Right lung (tissue), 2 donors: ENCODE measurements at regions not wholly inside any gene's neighbourhood (a gene's known extent, or its start where the extent isn't known, plus 50 kb on each side); places are given as distances from the start of the nearest gene placed in this dataset.
"Not testable (repeated sequence)": the region's sequence is repeated elsewhere in the genome, so short reads cannot be mapped to it uniquely, and the experiment has no call there.

Experiments
- DNase-seq, 2 donors: peaks; one replicate each; pipeline ENCODE4 v3.0.0-alpha.2; 2013

- DNase-seq, result no peak
Measured at GRCh38 chr12:114123108-114123507, 157.0 kb upstream of the RBM19 start.

DNA sequence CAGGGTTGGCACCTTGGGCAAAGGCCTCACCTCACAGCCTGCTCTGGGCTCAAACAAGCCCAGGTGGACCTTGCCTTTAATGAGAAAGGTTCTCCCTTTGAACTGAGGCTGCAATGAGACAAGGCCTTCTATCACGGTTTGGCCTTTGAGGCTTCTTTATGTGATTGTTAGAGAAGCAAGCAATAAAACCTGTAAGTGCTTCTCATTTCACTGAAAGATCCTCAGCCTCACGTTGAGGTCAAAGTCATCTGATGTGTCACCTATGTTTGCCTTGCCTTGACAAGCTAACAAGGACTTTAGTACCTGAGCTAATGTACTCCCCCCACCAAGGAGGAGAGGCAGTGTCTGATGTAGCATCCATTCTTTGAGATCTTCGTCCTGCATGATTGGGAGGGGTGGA is 155.9 kb upstream of the RBM19 start:
- DNase-seq, result no peak

- no peak for DNase-seq
Measured at GRCh38 chr12:114119316-114119715, 153.2 kb upstream of the RBM19 start.

DNA sequence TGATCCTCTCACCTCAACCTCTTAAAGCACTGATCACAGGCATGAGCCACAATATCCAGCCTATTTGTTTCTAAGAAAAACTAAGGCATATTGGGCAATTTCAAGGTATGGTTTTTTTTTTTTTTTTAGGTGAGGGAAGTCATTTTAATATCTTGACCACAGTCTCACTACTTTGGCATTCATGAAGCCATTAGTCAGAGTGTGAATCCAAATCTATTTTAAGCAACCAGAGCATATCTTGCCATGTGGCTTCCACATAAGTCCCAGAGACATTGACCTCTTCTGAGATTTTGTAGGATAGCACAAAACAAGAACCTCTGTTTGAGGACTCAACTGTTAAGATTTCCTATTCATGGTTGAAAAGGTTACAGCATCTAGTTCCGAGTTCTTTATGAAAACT is 130.3 kb upstream of the RBM19 start:
- no peak for DNase-seq

DNA sequence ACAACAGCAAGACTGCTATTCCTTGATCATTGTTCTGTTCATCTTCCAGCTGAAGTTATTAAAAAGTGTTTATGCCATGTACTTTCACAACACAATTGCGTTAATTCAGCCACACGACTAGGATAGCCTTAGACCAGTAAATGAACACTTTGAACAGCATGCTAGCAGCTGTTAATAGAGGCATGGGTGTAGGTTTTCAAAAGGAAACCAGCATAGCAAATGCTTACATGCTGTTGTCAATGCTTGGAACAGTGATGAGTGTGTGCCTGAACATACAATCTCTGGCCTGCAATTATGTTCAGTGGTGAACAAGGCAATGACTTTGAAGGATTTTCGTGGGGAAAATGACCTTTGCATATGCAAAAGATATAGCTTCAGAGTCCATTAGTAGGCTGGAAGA is 127.4 kb upstream of the RBM19 start:
- no peak for DNase-seq

GRCh38 chr12:114092981-114093380 is 126.9 kb upstream of the RBM19 start:
- no peak for DNase-seq

DNA sequence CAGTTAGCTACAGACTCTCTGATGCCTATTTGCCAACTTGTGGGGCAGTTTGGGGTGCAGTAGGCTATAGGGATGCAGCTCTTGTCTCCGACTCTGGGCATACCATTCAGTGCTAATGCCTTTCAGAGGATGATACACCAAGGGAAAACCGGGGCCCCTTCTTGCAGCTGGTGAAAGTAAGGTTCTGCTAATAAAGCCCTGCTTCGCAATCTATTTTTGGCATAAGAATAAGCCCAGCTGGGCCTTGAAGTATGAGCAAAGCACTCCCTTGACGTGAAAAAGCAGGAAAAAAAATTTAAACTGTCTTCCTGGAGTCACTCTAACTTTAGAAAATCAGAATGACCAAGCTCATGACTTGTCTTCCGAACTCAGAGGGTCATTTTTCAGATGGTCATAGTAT is 124.1 kb upstream of the RBM19 start:
- peak; percentile 16 to 21 for DNase-seq

GRCh38 chr12:114073076-114073475 is 107.0 kb upstream of the RBM19 start:
- no peak for DNase-seq

DNA sequence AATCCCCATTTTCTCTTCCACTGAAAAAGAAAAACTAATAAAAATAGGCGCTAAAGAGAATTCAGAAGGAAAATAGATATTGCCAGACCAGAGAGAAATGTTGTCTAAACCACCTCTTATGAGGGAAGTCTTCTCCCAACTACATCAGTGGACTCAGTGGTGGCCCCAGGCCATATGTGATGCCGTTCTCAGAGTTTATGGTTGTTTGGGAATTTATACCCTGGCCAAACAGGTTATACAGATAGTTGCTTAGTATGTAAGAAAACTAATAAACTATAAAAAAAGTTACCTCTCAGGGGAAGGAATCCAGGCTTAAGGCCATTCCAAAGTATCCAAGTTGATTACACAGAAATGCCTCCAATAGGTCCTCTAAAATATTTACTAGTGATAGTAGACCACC is 103.4 kb upstream of the RBM19 start:
- DNase-seq, result no peak

- no peak for DNase-seq
Measured at GRCh38 chr12:114064497-114064896, 98.4 kb upstream of the RBM19 start.

GRCh38 chr12:114064034-114064433 is 97.9 kb upstream of the RBM19 start:
- not testable (repeated sequence) for DNase-seq

DNA sequence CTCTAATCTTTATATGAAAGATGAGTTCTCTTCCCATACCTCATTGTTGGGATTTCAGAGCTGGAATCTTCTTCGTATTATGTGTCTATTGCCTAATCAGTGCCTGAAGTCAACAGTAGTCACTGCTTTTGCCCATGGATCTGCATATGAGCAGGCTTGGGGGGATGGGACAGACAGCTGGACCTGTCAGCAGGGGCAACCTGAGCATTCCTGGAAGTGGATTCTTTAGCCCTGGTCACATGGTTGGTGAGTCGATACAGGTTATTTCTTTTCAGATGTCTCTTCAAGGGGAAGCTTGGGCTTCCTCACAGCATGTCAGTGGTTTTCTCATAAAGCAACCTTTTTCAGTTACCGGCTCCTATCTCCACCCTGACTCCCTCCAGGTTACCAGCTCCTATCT is 97.3 kb upstream of the RBM19 start:
- DNase-seq, result no peak

DNA sequence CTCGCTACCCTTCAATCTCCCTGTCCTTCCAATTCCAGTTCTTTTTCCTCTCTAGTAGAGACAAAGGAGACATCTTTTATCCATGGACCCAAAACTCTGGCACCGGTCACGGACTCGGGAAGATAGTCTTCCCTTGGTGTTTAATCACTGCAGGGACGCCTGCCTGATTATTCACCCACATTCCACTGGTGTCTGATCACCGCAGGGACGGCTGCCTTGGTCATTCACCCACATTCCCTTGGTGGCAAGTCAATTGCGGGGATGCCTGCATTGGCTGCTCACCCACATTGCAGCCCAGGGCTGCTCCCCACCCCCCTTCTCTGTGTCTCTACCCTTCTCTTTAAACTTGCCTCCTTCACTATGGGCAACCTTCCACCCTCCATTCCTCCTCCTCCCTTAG is 90.2 kb upstream of the RBM19 start:
- DNase-seq, result not testable (repeated sequence)

DNA sequence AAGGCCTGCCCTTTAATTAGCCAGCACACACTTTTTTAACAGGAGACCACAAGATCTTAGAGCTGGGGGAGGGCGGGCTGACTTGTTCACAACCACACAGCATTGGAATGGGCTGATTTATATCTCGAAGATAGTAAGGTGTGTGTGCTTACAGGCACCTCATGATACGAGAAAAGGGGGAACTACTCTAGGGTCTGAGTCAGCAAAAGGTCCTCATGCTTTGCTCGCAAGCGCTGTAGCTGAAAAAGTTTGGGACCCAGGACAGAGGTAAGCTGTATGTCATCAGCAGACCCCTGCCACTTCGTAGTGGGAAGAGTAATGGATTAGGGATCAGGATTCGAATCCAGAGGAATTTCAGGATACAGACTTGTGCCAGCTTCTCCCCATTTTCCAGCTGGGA is 88.9 kb upstream of the RBM19 start:
- DNase-seq, result no peak

- no peak for DNase-seq
Measured at GRCh38 chr12:114046236-114046998, 80.3 kb upstream of the RBM19 start.

DNA sequence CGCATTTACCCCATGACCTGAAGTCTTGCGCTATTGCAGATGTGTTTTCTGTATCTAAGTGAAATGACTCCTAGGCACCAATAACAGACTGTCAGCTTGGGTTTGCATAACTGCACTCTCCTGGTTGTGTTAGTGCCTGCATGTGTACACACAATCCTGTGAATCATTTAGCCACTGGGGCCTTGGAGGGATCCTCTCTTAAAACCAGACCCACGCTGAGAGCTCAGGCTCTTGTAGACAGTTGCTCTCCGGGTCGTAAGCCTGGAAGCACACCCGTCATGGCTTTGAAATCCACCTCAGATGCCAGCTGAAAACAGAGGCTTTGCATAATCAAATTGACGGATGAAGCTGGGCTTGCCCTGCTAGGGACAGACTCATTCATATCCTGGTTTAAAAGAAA is 79.2 kb upstream of the RBM19 start:
- no peak for DNase-seq

DNA sequence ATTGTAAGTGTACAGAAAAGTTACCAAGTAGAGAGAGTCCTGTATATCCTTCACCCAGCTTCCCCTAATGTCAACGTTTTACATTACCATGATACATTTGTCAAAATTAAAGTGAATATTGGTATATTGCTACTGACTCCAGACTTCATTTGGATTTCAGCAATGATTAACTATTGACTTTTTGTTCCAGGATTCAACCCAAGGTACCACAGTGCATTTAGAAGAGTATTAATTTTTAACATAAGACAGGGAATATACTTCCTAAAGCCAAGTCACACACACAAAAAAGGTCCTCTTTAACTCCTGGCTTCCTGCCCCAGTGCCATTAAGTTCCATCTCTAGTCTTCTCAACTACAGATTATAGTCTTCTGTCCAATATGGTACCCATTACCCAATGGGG is 75.5 kb upstream of the RBM19 start:
- DNase-seq, result no peak

- DNase-seq, result no peak
Measured at GRCh38 chr12:114041136-114041535, 75.0 kb upstream of the RBM19 start.

DNA sequence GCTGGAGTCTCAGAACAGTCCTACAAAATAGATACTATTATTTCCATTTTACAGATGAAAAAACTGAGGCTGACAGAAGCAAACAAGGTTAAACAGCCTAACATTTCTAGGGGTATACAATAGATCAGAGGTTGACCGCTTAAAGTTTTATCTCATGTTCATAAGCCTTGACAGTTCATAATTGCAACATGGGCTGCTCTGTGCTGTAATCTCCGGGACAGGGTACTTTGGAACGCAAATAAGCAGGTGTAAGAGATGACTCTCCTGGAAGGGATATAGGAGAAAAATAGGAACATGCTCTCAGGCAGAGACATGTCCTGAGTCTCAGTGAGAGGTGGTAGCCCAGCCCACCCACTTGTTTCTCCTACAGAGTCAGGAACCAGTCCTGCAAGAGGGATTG is 72.8 kb upstream of the RBM19 start:
- no peak for DNase-seq

DNA sequence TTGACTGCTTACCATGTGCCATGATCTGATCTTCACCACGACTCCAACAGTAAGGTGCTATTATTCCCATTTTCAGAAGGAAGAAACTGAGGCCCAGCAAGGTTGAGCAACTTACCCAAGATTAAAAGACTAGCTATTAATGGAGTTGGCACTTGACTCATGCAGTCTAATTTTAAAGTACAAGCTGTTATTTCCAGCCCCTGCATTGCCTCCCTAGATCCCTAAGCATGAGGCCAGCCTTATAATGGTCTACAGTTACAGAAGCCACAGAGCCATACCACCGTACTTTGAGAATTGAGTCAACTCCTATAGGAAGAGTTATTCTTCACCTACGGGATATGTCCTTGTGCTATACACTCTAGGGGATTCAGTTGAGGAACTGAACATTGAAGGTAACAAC is 66.7 kb upstream of the RBM19 start:
- no peak for DNase-seq

- DNase-seq, result no peak
Measured at GRCh38 chr12:114030451-114030850, 64.3 kb upstream of the RBM19 start.

DNA sequence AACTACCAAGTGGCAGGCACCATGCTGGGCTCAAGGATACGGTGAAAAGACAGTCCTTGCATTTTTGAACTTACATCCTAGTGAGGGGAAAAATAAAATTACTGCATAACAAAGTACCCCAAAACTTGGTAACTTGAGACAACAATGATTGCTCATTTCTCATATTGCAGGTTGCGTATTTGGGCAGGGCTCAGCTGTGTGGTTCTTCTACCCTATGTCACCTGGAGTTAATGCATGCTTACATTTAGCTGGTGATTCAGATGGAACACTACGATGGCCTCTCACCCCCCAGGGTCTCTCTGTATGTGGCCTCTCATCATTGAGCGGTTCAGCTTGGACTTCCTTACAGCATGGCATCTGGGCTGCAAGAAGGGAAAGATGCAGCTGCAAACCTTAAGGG is 60.7 kb upstream of the RBM19 start:
- DNase-seq, result no peak

DNA sequence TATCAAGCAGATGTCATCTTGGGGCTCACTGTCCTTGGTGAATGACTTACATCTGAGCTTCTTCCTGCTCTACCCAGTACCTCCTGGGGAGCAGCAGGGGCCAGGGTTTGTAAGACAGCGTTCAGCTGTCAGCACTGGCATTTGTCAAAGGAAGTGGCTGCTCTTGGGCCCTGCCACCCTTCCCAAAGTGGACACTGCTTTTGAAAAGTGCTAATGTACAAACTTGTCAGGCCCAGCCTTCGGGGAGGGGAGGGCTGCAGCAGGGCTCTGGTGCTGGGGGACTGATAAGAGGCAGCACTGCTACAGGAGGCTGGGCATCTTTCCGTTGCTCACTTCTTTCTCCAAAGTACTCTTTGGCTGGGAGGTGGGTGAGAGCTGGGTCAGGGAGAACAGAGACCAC is 59.8 kb upstream of the RBM19 start:
- no peak for DNase-seq

DNA sequence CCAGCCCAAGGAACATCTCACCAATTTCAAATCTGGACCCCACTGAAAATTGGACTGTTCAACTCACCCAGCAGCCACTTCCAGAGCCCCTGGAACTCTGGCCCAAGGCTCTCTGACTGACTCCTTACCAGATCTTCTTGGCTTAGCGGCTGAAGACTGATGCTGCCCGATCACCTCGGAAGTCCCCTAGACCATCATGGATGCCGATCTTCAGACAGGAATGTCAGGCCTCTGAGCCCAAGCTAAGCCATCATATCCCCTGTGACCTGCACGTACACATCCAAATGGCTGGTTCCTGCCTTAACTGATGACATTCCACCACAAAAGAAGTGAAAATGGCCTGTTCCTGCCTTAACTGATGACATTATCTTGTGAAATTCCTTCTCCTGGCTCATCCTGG is 56.0 kb upstream of the RBM19 start:
- DNase-seq, result not testable (repeated sequence)
